ENCODE measurements at regions not wholly inside any gene's neighbourhood (a gene's known extent, or its start where the extent isn't known, plus 50 kb on each side); places are given as distances from the start of the nearest gene placed in this dataset.

GRCh38 chr2:151029406-151030157, 232.1 kb downstream of the RBM43 start:
- H3K9me3 ChIP-seq (ENCODE audit: control insufficient read depth in 1 of 2, insufficient read depth in 1 of 2, low read depth in 1 of 2, low read length in 2 of 2): no peaks in the 10 kb centered on the region
- no peak for TF ChIP-seq JUND (IDR thresholded peaks at IDR 0.05)
- TF ChIP-seq EGR1 (IDR thresholded peaks at IDR 0.05; ENCODE audit: low read depth): no peak
- TF ChIP-seq CEBPB (IDR thresholded peaks at IDR 0.05; ENCODE audit: low read depth): no peak
- no peak for TF ChIP-seq FOSL1 (IDR thresholded peaks at IDR 0.05; ENCODE audit: low read depth)
- no peak for TF ChIP-seq EZH2 (IDR thresholded peaks at IDR 0.05)
- TF ChIP-seq RAD21 (IDR thresholded peaks at IDR 0.05; ENCODE audit: low read depth): no peak
- TF ChIP-seq YY1 (IDR thresholded peaks at IDR 0.05; ENCODE audit: extremely low read depth, insufficient replicate concordance, low read depth, low read length): no peak
- no peak for TF ChIP-seq POLR2A (IDR thresholded peaks at IDR 0.05; ENCODE audit: borderline replicate concordance, extremely low read depth, insufficient read depth, insufficient read length)
- no peak for TF ChIP-seq MAX (IDR thresholded peaks at IDR 0.05)
- TF ChIP-seq ZNF274 (IDR thresholded peaks at IDR 0.05; ENCODE audit: low read depth, low read length): no peak
- TF ChIP-seq SRF (IDR thresholded peaks at IDR 0.05; ENCODE audit: low read depth): no peak
- TF ChIP-seq SP1 (IDR thresholded peaks at IDR 0.05; ENCODE audit: low read depth): no peak
- TF ChIP-seq ZFX (IDR thresholded peaks at IDR 0.05): no peak
- no peak for TF ChIP-seq CBX3 (IDR thresholded peaks at IDR 0.05; ENCODE audit: low read depth)
- TF ChIP-seq, protein P1, sequence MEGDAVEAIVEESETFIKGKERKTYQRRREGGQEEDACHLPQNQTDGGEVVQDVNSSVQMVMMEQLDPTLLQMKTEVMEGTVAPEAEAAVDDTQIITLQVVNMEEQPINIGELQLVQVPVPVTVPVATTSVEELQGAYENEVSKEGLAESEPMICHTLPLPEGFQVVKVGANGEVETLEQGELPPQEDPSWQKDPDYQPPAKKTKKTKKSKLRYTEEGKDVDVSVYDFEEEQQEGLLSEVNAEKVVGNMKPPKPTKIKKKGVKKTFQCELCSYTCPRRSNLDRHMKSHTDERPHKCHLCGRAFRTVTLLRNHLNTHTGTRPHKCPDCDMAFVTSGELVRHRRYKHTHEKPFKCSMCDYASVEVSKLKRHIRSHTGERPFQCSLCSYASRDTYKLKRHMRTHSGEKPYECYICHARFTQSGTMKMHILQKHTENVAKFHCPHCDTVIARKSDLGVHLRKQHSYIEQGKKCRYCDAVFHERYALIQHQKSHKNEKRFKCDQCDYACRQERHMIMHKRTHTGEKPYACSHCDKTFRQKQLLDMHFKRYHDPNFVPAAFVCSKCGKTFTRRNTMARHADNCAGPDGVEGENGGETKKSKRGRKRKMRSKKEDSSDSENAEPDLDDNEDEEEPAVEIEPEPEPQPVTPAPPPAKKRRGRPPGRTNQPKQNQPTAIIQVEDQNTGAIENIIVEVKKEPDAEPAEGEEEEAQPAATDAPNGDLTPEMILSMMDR (IDR thresholded peaks at IDR 0.05 in 2 of 3, conservative IDR thresholded peaks at IDR 0.05 in 1 of 3; ENCODE audit: borderline replicate concordance in 1 of 3, insufficient read depth in 1 of 3, low read depth in 2 of 3, low read length in 2 of 3): no peak
- no peaks in the 10 kb centered on the region for H3K36me3 ChIP-seq (ENCODE audit: control insufficient read depth in 1 of 2, insufficient read depth in 2 of 2, low read length in 2 of 2)
- ChIA-PET CTCF (no interaction called here), RAD21 (ENCODE audit: low non-redundant PET in 1 of 2, low total read pairs in 2 of 2, uncharacterized antibody in 2 of 2, unreplicated experiment in 2 of 2) (no interaction called here), POLR2A (no interaction called here)
- no peak overlapping the region for H3K27ac ChIP-seq (ENCODE audit: low read depth, low read length)
- ATAC-seq (no peak), DNase-seq (ENCODE audit: low read depth, low spot score) (no peak)
- no TSS peak for BruUV-seq (replicated peaks)
- H3K9ac ChIP-seq (ENCODE audit: low read length): no peak overlapping the region
- no peaks in the 10 kb centered on the region for H3K79me2 ChIP-seq (ENCODE audit: insufficient read depth, low read length)
- H3K4me1 ChIP-seq (ENCODE audit: control insufficient read depth in 1 of 2, insufficient read depth in 2 of 2, low read length in 2 of 2): no peaks in the 10 kb centered on the region
- H2AFZ ChIP-seq (ENCODE audit: low read depth, low read length, poor library complexity, severe bottlenecking): no peak overlapping the region
- no peaks in the 10 kb centered on the region for H3K9me2 ChIP-seq (ENCODE audit: insufficient read depth)
- H3K27me3 ChIP-seq (ENCODE audit: insufficient read depth, low read length): no peaks in the 10 kb centered on the region
- no peak overlapping the region for H3K4me2 ChIP-seq (ENCODE audit: low read length)
- H4K20me1 ChIP-seq (ENCODE audit: insufficient read depth): no peaks in the 10 kb centered on the region
- intact Hi-C loops (cut with micrococcal nuclease): no loop called here
- no peak overlapping the region for H3K4me3 ChIP-seq (replicated peaks in 1 of 2; ENCODE audit: low read depth in 1 of 2, low read length in 2 of 2)
